ENCODE measurements at regions not wholly inside any gene's neighbourhood (a gene's known extent, or its start where the extent isn't known, plus 50 kb on each side); places are given as distances from the start of the nearest gene placed in this dataset.
"Not testable (repeated sequence)": the region's sequence is repeated elsewhere in the genome, so short reads cannot be mapped to it uniquely, and the experiment has no call there.

GRCh38 chr1:30132602-30133286, 590.6 kb downstream of the MATN1 start:
- no peaks in the 10 kb centered on the region for H3K36me3 ChIP-seq
- intact Hi-C loops (cut with DNase I), result no loop called here
- TF ChIP-seq, protein P1, sequence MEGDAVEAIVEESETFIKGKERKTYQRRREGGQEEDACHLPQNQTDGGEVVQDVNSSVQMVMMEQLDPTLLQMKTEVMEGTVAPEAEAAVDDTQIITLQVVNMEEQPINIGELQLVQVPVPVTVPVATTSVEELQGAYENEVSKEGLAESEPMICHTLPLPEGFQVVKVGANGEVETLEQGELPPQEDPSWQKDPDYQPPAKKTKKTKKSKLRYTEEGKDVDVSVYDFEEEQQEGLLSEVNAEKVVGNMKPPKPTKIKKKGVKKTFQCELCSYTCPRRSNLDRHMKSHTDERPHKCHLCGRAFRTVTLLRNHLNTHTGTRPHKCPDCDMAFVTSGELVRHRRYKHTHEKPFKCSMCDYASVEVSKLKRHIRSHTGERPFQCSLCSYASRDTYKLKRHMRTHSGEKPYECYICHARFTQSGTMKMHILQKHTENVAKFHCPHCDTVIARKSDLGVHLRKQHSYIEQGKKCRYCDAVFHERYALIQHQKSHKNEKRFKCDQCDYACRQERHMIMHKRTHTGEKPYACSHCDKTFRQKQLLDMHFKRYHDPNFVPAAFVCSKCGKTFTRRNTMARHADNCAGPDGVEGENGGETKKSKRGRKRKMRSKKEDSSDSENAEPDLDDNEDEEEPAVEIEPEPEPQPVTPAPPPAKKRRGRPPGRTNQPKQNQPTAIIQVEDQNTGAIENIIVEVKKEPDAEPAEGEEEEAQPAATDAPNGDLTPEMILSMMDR (IDR thresholded peaks at IDR 0.05), result no peak
- no peak for TF ChIP-seq POLR2A (IDR thresholded peaks at IDR 0.05)
- H3K4me1 ChIP-seq, result no peaks in the 10 kb centered on the region
- no peak overlapping the region for H3K4me3 ChIP-seq (replicated peaks in 1 of 3)
- no peak overlapping the region for H3K27ac ChIP-seq
- H3K27me3 ChIP-seq, result no peaks in the 10 kb centered on the region
- no peaks in the 10 kb centered on the region for H3K9me3 ChIP-seq
- 73 to 74% methylated on average over 9 to 10 of the region's 10 CpGs for WGBS, 2 donors
- DNase-seq, result no peak

- DNase-seq; H3K4me3 ChIP-seq (replicated peaks in 1 of 3); H3K27me3 ChIP-seq; H3K9me3 ChIP-seq; H3K4me1 ChIP-seq; intact Hi-C loops (cut with DNase I); H3K36me3 ChIP-seq; H3K27ac ChIP-seq: not testable (repeated sequence)
- WGBS, 2 donors, result 60 to 69% methylated on average over 2 of the region's 2 CpGs
These were observed 592.8 kb downstream of the MATN1 start for GRCh38 chr1:30130566-30130965.

- Histone ChIP-seq H3K4me1 (no peaks in the 10 kb centered on the region), H3K4me3 (replicated peaks in 1 of 3) (no peak overlapping the region), H3K36me3 (no peaks in the 10 kb centered on the region), H3K27ac (no peak overlapping the region), H3K9me3 (no peaks in the 10 kb centered on the region), H3K27me3 (no peaks in the 10 kb centered on the region)
- DNase-seq, result no peak
- intact Hi-C loops (cut with DNase I), result no loop called here
- TF ChIP-seq, protein P1 (IDR thresholded peaks at IDR 0.05), result no peak
- no peak for TF ChIP-seq POLR2A (IDR thresholded peaks at IDR 0.05)
- WGBS, 2 donors, result 61 to 84% methylated on average over 3 of the region's 4 CpGs
These were observed 593.3 kb downstream of the MATN1 start for GRCh38 chr1:30130099-30130498.

DNA sequence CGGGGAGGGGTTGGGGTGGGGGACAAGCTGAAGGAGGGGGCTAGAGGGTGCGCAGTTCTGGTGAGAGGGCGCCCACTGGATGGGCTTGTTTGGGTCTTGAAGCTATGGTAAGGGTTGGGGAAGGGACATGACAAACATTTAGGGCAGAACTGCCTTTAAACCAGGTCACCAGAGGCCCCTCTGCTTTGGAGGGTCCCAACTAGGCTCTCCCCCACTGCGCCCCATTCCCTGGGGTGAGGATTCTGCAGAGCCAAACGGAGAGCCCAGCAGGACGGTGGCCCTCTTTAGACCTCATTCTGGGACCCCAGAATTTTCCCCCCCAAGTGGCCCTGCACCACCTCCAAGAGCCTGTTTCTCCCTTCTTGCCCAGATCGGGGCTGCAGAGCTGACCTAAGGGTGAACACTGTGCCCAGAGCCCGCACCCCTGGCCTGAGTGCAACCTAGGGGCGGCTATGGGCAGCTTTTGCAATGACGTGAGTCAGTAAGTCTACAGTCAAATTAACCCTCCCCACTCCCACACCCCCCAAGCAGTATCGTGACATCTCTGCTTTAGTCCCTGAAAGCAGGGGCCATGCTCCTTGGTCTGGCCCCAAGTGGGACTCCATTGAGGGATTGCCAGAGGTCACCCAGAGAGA, 593.8 kb downstream of the MATN1 start:
- intact Hi-C loops (cut with DNase I), result no loop called here
- TF ChIP-seq, protein P1 (IDR thresholded peaks at IDR 0.05), result no peak
- TF ChIP-seq POLR2A (IDR thresholded peaks at IDR 0.05), result no peak
- DNase-seq, result no peak
- Histone ChIP-seq H3K27ac (no peak overlapping the region), H3K27me3 (no peaks in the 10 kb centered on the region), H3K4me1 (no peaks in the 10 kb centered on the region), H3K36me3 (no peaks in the 10 kb centered on the region), H3K9me3 (no peaks in the 10 kb centered on the region), H3K4me3 (replicated peaks in 1 of 3) (no peak overlapping the region)
- WGBS, 2 donors, result 71 to 76% methylated on average over 8 to 10 of the region's 11 CpGs

DNA sequence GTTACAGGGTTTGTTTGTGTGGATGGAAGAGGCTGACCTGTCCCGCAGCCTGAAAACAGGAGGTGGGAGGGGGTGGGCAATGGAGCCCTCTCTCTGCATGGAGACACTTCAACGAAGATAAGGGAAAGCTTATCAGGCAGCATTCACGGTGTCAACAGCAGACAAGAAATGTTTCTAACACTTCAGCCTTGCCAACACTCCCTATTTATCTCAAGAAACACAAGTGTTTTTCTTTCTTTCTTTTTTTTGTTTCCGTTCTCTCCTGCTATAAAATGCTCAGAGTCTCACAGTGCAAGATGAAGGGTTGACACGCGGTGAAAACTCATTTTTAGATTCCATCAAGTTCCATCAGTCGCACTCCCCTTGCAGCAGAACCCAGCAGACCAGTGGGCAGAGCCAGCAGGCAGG, 594.4 kb downstream of the MATN1 start:
- intact Hi-C loops (cut with DNase I), result no loop called here
- WGBS, 2 donors, result 35 to 55% methylated on average over 7 of the region's 7 CpGs

More for the DNA sequence above, 594.4 kb downstream of the MATN1 start:
- H3K36me3 ChIP-seq, result no peaks in the 10 kb centered on the region
- no peak overlapping the region for H3K4me3 ChIP-seq (replicated peaks in 1 of 3)
- H3K9me3 ChIP-seq, result no peaks in the 10 kb centered on the region
- no peak overlapping the region for H3K27ac ChIP-seq
- no peak for DNase-seq
- no peaks in the 10 kb centered on the region for H3K4me1 ChIP-seq
- no peak for TF ChIP-seq POLR2A (IDR thresholded peaks at IDR 0.05)
- TF ChIP-seq, protein P1 (IDR thresholded peaks at IDR 0.05), result no peak
- no peaks in the 10 kb centered on the region for H3K27me3 ChIP-seq

Measured in thyroid gland (tissue), 4 donors.